Large intestine (tissue), 3 donors: ENCODE measurements at regions not wholly inside any gene's neighbourhood (a gene's known extent, or its start where the extent isn't known, plus 50 kb on each side); places are given as distances from the start of the nearest gene placed in this dataset.

ENCODE experiments used
- DNase-seq, 2 donors: peaks; one replicate each; pipeline versions ENCODE4 v3.0.0 to v3.0.0-alpha.2; 2013
- H3K27ac ChIP-seq: one replicate; pipeline ENCODE4 v1.5.1; 2013; ENCODE audit warnings: low read length
- H3K27me3 ChIP-seq: 2 replicates; pipeline ENCODE4 v1.6.1; 2013; ENCODE audit warnings: low read length; ENCODE audit not compliant: control insufficient read depth, insufficient read depth
- H3K36me3 ChIP-seq: 2 replicates; pipeline ENCODE4 v1.6.1; 2013; ENCODE audit warnings: low read length; ENCODE audit not compliant: control insufficient read depth, insufficient read depth
- H3K4me1 ChIP-seq: one replicate; pipeline ENCODE4 v1.6.1; 2013; ENCODE audit warnings: low read length; ENCODE audit not compliant: control insufficient read depth, insufficient read depth
- H3K4me3 ChIP-seq: one replicate; pipeline ENCODE4 v1.5.1; 2013; ENCODE audit warnings: low read length
- H3K9me3 ChIP-seq: one replicate; pipeline ENCODE4 v1.6.1; 2013; ENCODE audit warnings: mild to moderate bottlenecking, low read depth, low read length, moderate library complexity; ENCODE audit not compliant: control insufficient read depth
- WGBS: methylation state at CpG from one replicate; pipeline ENCODE4 v1.1.5; 2013; ENCODE audit warnings: low lambda C conversion rate; ENCODE audit not compliant: insufficient coverage; 5-methylcytosine and 5-hydroxymethylcytosine counted together

GRCh38 chr10:120998251-120998650 is 147.1 kb downstream of the WDR11 start:
- H3K4me3 ChIP-seq: no peak overlapping the region
- peaks cover 9% of the 10 kb centered on the region for H3K9me3 ChIP-seq
- WGBS: no CpG with 5 or more reads among the region's 5 CpGs
- peaks cover 7% of the 10 kb centered on the region for H3K4me1 ChIP-seq
- no peaks in the 10 kb centered on the region for H3K36me3 ChIP-seq
- no peak for DNase-seq
- H3K27me3 ChIP-seq: no peaks in the 10 kb centered on the region
- H3K27ac ChIP-seq: no peak overlapping the region

GRCh38 chr10:120998782-120999285 is 147.7 kb downstream of the WDR11 start:
- no CpG with 5 or more reads among the region's 6 CpGs for WGBS
- DNase-seq: no peak
- H3K4me3 ChIP-seq: no peak overlapping the region

DNA sequence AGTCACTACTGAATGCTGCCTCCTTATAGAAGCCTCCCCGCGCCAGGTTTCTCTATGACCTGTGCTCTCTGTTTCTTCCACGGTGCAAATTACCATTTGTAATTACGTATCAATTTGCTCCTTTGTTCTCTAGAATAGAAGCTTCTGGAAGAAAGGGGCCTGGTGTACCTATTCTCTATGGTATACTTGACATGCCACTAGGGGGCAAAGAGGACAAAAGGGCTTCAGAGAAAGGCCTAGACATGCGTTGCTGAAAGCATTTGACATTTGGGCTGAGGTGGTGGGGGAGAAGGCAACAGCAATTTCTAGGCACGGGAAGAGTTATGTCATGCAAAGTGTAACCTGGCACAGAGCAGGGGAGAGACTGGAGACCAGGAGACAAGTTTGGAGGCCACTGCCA is 148.7 kb downstream of the WDR11 start:
- Histone ChIP-seq H3K27me3 (no peaks in the 10 kb centered on the region), H3K4me1 (peaks cover 7% of the 10 kb centered on the region), H3K4me3 (no peak overlapping the region), H3K27ac (no peak overlapping the region), H3K9me3 (peaks cover 12% of the 10 kb centered on the region), H3K36me3 (no peaks in the 10 kb centered on the region)
- DNase-seq: no peak
- WGBS: 100% methylated on average over 1 of the region's 6 CpGs

More at GRCh38 chr10:120998782-120999285, 147.7 kb downstream of the WDR11 start:
- Histone ChIP-seq H3K27me3 (no peaks in the 10 kb centered on the region), H3K36me3 (no peaks in the 10 kb centered on the region), H3K27ac (no peak overlapping the region), H3K9me3 (peaks cover 8% of the 10 kb centered on the region), H3K4me1 (peaks cover 7% of the 10 kb centered on the region)

DNA sequence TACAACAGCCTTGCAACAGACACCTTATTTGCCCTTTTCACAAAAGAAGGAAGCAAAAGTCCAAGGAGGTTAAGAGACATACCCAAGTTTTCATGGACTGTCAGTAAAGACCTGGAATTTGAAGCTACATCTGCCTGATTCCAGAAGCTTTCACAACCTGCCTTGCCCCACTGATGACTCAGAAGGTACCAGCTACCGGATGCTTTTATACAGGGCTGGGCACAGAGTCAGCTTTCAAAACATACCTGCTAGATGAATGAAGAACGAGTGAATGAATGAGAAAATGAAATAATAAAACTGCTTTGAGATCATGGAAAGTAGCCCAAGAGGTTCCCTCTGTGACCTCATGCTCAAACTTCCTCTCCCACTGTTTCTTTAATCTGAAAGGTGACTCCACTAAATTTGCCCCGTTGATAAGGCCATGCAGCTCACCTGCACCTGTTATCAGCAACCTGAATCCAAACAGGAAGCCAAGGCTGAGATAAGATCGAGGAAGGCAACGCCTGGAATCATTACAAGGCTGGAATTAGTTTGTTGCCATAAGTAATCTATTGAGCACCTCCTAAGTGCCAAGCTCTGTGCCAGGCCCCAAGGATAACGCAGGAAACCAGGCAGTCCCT is 151.5 kb downstream of the WDR11 start:
- no peak overlapping the region for H3K27ac ChIP-seq
- H3K36me3 ChIP-seq: no peaks in the 10 kb centered on the region

DNA sequence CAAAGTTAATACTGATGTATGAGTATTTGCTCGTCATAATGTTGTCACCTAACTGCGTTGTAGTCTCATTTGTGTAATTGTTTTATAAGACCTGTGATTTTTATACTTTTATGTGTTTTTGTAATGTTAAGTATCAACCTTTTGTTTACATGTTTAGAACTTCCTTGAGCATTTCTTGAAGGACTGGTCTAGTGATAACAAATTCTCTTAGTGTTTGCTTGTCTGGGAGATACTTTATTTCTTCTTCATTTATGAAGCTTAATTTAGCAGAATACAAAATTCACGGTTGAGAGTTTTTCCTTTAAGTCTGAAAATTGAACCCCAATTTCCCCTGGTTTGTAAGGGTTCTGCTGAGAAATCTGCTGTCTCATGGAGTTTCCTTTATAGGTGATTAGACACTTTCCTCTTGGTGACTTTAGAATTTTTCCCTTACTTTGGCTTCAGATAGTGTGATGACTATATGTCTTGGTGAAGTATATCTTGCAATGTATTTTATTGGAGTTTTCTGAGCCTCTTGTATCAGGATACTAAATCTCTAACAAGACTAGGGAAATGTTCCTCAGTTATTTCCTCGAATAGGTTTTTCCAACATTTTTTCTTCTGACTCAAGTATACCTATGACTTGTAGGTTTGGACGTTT is 154.9 kb downstream of the WDR11 start:
- no peak overlapping the region for H3K4me3 ChIP-seq
- 95% methylated on average over 4 of the region's 5 CpGs for WGBS

More for the DNA sequence above, 151.5 kb downstream of the WDR11 start:
- Histone ChIP-seq H3K27me3 (no peaks in the 10 kb centered on the region), H3K9me3 (peaks cover 31% of the 10 kb centered on the region), H3K4me3 (no peak overlapping the region), H3K4me1 (peaks cover 7% of the 10 kb centered on the region)
- WGBS: 41% methylated on average over 2 of the region's 6 CpGs
- peak in 1 of 2 donors; percentile 27 for DNase-seq

GRCh38 chr10:121007264-121007663 is 156.1 kb downstream of the WDR11 start:
- no CpG with 5 or more reads among the region's 2 CpGs for WGBS
- Histone ChIP-seq H3K27me3 (no peaks in the 10 kb centered on the region), H3K27ac (no peak overlapping the region), H3K9me3 (peaks cover 31% of the 10 kb centered on the region), H3K4me3 (no peak overlapping the region), H3K4me1 (peaks cover 4% of the 10 kb centered on the region), H3K36me3 (no peaks in the 10 kb centered on the region)
- DNase-seq: no peak

More for the DNA sequence above, 154.9 kb downstream of the WDR11 start:
- DNase-seq: no peak
- Histone ChIP-seq H3K27ac (no peak overlapping the region), H3K36me3 (no peaks in the 10 kb centered on the region), H3K27me3 (no peaks in the 10 kb centered on the region), H3K9me3 (peaks cover 31% of the 10 kb centered on the region), H3K4me1 (peaks cover 7% of the 10 kb centered on the region)

GRCh38 chr10:121015916-121016315 is 164.8 kb downstream of the WDR11 start:
- no peaks in the 10 kb centered on the region for H3K4me1 ChIP-seq
- no peak for DNase-seq
- H3K27ac ChIP-seq: no peak overlapping the region
- WGBS: 100% methylated on average over 1 of the region's 3 CpGs
- H3K9me3 ChIP-seq: peaks cover 2% of the 10 kb centered on the region
- no peaks in the 10 kb centered on the region for H3K36me3 ChIP-seq
- H3K4me3 ChIP-seq: no peak overlapping the region
- no peaks in the 10 kb centered on the region for H3K27me3 ChIP-seq

- H3K27ac ChIP-seq: no peak overlapping the region
- WGBS: no CpG with 5 or more reads among the region's 8 CpGs
- H3K4me3 ChIP-seq: no peak overlapping the region
- no peak for DNase-seq
- no peaks in the 10 kb centered on the region for H3K9me3 ChIP-seq
- H3K27me3 ChIP-seq: no peaks in the 10 kb centered on the region
- no peaks in the 10 kb centered on the region for H3K36me3 ChIP-seq
- H3K4me1 ChIP-seq: peaks cover 10% of the 10 kb centered on the region
Observed at GRCh38 chr10:121024905-121025584, 173.9 kb downstream of the WDR11 start.

DNA sequence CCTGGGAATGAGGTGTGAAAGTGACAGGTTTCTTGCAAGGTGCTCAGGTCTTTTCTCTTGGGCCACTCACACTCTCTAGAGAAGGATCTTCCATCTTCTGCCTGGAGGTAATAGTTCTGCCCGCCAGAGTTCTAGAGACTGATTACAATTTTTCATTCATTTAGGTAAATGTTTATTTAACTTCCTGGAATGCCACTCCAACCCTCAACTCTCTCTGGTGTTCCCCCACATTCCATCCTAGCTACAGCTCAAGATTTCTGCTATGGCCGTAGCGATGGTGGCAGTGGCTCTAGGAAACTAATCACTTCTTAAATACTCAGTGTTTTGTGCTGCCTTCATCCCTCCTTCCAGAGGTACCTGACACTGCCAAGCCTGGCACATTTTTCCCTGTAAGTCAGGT is 174.6 kb downstream of the WDR11 start:
- Histone ChIP-seq H3K36me3 (no peaks in the 10 kb centered on the region), H3K9me3 (no peaks in the 10 kb centered on the region), H3K4me3 (no peak overlapping the region), H3K4me1 (peaks cover 10% of the 10 kb centered on the region), H3K27me3 (no peaks in the 10 kb centered on the region), H3K27ac (no peak overlapping the region)
- DNase-seq: no peak
- WGBS: no CpG with 5 or more reads among the region's 3 CpGs

DNA sequence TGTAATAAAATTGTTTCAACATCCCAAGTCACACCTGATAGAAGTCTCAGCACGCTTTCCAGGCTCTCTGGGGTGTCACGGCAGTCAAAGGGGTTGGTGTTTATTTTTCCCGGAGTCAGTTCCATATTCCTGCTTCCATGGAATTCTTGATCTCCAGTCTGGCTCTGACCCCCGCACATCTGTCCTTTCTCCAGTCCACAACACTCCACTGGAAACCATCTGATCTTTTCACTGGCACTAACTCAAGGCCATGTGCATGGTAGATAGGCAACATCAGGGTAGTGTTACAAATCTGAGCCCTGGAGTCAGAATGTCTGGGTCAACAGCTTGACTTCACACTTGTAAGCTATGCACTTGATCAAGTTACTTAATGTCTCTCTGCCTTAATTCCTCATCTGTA is 176.2 kb downstream of the WDR11 start:
- H3K27me3 ChIP-seq: no peaks in the 10 kb centered on the region
- H3K36me3 ChIP-seq: no peaks in the 10 kb centered on the region
- WGBS: no CpG with 5 or more reads among the region's 4 CpGs
- peaks cover 11% of the 10 kb centered on the region for H3K4me1 ChIP-seq
- H3K9me3 ChIP-seq: no peaks in the 10 kb centered on the region
- H3K27ac ChIP-seq: peak overlapping the region; percentile 48
- DNase-seq: peak; percentile 26 to 79
- no peak overlapping the region for H3K4me3 ChIP-seq
